ENCODE measurements at regions not wholly inside any gene's neighbourhood (a gene's known extent, or its start where the extent isn't known, plus 50 kb on each side); places are given as distances from the start of the nearest gene placed in this dataset.

DNA sequence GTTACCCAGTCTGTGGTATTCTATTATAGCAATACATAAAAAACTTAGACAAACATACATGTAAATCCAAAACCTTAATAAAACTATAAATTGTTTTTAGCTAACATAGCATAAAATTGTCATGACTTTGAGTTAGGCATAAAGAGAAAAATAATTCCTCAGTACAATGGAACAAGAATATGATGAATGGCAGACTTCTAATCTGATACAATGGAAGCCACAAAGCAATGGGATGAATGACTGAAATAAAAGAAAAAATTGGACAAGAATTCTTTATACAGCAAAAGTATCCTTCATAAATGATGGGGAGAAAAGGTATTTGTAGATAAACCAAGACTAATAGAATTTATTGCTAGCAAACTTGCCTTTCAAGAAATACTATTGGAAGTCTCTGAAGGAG, 524.2 kb downstream of the GABRG2 start (continued):
- TF ChIP-seq YY1 (IDR thresholded peaks at IDR 0.05; ENCODE audit: low read depth): no peak

DNA sequence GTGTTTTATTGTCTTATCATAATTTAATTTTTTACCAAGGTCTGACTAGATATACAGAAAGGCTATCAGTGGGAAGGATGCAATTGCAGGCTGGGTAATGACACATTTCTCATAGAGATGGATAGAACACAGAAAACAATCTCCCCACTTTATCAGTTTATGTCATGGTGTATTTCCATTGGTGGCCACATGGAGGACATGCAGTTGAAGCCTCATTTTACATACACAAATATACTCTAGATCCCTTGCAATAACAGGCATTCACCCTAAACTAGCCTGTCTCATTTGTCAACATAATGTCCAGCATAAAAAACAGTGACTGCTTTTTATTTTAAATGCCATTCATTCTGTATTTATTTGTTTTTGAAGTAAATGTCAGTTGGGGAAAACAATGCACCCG, 526.3 kb downstream of the GABRG2 start:
- Histone ChIP-seq H3K9ac (no peak overlapping the region), H3K9me3 (no peaks in the 10 kb centered on the region), H3K27me3 (ENCODE audit: insufficient read depth) (no peaks in the 10 kb centered on the region), H3K4me3 (ENCODE audit: low read depth in 2 of 2, low read length in 1 of 2) (no peak overlapping the region), H3F3A (replicated peaks; ENCODE audit: insufficient read depth) (no peaks in the 10 kb centered on the region), H3K4me1 (ENCODE audit: control insufficient read depth in 1 of 2, insufficient read depth in 2 of 2, low read depth in 1 of 2, low read length in 1 of 2) (no peaks in the 10 kb centered on the region), H3K36me3 (replicated peaks in 1 of 2; ENCODE audit: control insufficient read depth in 1 of 2, insufficient read depth in 2 of 2, low read length in 1 of 2) (no peaks in the 10 kb centered on the region), H3K4me2 (no peak overlapping the region), H3K9me2 (no peaks in the 10 kb centered on the region), H2AFZ (ENCODE audit: low read depth) (no peak overlapping the region), H3K27ac (ENCODE audit: low read depth in 2 of 2, low read length in 1 of 2) (no peak overlapping the region), H4K20me1 (ENCODE audit: insufficient read depth) (no peaks in the 10 kb centered on the region), H3K79me2 (ENCODE audit: insufficient read depth) (no peaks in the 10 kb centered on the region)
- WGBS (ENCODE audit: low lambda C conversion rate): 0% methylated on average over 1 of the region's 1 CpG
- ChIA-PET CTCF (interaction anchor here (0.8 to 2.2 kb wide), 2 partner anchors 12 to 21 kb away, joined by 4 read pairs; no protein-coding TSS in a partner anchor), POLR2A (no interaction called here)
- peak; percentile 9 for DNase-seq
- TF ChIP-seq, protein P1, sequence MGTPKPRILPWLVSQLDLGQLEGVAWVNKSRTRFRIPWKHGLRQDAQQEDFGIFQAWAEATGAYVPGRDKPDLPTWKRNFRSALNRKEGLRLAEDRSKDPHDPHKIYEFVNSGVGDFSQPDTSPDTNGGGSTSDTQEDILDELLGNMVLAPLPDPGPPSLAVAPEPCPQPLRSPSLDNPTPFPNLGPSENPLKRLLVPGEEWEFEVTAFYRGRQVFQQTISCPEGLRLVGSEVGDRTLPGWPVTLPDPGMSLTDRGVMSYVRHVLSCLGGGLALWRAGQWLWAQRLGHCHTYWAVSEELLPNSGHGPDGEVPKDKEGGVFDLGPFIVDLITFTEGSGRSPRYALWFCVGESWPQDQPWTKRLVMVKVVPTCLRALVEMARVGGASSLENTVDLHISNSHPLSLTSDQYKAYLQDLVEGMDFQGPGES (IDR thresholded peaks at IDR 0.05; ENCODE audit: low read depth, low read length): no peak
- TF ChIP-seq, protein P2, sequence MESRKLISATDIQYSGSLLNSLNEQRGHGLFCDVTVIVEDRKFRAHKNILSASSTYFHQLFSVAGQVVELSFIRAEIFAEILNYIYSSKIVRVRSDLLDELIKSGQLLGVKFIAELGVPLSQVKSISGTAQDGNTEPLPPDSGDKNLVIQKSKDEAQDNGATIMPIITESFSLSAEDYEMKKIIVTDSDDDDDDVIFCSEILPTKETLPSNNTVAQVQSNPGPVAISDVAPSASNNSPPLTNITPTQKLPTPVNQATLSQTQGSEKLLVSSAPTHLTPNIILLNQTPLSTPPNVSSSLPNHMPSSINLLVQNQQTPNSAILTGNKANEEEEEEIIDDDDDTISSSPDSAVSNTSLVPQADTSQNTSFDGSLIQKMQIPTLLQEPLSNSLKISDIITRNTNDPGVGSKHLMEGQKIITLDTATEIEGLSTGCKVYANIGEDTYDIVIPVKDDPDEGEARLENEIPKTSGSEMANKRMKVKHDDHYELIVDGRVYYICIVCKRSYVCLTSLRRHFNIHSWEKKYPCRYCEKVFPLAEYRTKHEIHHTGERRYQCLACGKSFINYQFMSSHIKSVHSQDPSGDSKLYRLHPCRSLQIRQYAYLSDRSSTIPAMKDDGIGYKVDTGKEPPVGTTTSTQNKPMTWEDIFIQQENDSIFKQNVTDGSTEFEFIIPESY (IDR thresholded peaks at IDR 0.05; ENCODE audit: borderline replicate concordance, low read depth): no peak
- no peak for TF ChIP-seq FOSL2 (IDR thresholded peaks at IDR 0.05; ENCODE audit: borderline replicate concordance, low read depth)
- peak; percentile 6; the same call in 1 of the 2 replicates for TF ChIP-seq RAD21 (IDR thresholded peaks at IDR 0.05; ENCODE audit: low read length)
- no peak for TF ChIP-seq NFIC (IDR thresholded peaks at IDR 0.05; ENCODE audit: borderline replicate concordance)
- TF ChIP-seq, protein P3, sequence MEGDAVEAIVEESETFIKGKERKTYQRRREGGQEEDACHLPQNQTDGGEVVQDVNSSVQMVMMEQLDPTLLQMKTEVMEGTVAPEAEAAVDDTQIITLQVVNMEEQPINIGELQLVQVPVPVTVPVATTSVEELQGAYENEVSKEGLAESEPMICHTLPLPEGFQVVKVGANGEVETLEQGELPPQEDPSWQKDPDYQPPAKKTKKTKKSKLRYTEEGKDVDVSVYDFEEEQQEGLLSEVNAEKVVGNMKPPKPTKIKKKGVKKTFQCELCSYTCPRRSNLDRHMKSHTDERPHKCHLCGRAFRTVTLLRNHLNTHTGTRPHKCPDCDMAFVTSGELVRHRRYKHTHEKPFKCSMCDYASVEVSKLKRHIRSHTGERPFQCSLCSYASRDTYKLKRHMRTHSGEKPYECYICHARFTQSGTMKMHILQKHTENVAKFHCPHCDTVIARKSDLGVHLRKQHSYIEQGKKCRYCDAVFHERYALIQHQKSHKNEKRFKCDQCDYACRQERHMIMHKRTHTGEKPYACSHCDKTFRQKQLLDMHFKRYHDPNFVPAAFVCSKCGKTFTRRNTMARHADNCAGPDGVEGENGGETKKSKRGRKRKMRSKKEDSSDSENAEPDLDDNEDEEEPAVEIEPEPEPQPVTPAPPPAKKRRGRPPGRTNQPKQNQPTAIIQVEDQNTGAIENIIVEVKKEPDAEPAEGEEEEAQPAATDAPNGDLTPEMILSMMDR (IDR thresholded peaks at IDR 0.05): peak; percentile 41
- TF ChIP-seq, protein P4, sequence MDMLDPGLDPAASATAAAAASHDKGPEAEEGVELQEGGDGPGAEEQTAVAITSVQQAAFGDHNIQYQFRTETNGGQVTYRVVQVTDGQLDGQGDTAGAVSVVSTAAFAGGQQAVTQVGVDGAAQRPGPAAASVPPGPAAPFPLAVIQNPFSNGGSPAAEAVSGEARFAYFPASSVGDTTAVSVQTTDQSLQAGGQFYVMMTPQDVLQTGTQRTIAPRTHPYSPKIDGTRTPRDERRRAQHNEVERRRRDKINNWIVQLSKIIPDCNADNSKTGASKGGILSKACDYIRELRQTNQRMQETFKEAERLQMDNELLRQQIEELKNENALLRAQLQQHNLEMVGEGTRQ (IDR thresholded peaks at IDR 0.05; ENCODE audit: borderline replicate concordance, low read depth, low read length): no peak
- TF ChIP-seq GATA2 (CRISPR knock-in tag; IDR thresholded peaks at IDR 0.05): no peak
- no peak for TF ChIP-seq RFX5 (IDR thresholded peaks at IDR 0.05; ENCODE audit: low read length)
- TF ChIP-seq, protein P5, sequence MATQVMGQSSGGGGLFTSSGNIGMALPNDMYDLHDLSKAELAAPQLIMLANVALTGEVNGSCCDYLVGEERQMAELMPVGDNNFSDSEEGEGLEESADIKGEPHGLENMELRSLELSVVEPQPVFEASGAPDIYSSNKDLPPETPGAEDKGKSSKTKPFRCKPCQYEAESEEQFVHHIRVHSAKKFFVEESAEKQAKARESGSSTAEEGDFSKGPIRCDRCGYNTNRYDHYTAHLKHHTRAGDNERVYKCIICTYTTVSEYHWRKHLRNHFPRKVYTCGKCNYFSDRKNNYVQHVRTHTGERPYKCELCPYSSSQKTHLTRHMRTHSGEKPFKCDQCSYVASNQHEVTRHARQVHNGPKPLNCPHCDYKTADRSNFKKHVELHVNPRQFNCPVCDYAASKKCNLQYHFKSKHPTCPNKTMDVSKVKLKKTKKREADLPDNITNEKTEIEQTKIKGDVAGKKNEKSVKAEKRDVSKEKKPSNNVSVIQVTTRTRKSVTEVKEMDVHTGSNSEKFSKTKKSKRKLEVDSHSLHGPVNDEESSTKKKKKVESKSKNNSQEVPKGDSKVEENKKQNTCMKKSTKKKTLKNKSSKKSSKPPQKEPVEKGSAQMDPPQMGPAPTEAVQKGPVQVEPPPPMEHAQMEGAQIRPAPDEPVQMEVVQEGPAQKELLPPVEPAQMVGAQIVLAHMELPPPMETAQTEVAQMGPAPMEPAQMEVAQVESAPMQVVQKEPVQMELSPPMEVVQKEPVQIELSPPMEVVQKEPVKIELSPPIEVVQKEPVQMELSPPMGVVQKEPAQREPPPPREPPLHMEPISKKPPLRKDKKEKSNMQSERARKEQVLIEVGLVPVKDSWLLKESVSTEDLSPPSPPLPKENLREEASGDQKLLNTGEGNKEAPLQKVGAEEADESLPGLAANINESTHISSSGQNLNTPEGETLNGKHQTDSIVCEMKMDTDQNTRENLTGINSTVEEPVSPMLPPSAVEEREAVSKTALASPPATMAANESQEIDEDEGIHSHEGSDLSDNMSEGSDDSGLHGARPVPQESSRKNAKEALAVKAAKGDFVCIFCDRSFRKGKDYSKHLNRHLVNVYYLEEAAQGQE (IDR thresholded peaks at IDR 0.05; ENCODE audit: low read depth, low read length): no peak
- TF ChIP-seq, protein P6, sequence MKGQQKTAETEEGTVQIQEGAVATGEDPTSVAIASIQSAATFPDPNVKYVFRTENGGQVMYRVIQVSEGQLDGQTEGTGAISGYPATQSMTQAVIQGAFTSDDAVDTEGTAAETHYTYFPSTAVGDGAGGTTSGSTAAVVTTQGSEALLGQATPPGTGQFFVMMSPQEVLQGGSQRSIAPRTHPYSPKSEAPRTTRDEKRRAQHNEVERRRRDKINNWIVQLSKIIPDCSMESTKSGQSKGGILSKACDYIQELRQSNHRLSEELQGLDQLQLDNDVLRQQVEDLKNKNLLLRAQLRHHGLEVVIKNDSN (IDR thresholded peaks at IDR 0.05; ENCODE audit: borderline replicate concordance, low read depth): no peak

All from SK-N-SH (cell line).